K562 (cell line): ENCODE measurements at regions not wholly inside any gene's neighbourhood (a gene's known extent, or its start where the extent isn't known, plus 50 kb on each side); places are given as distances from the start of the nearest gene placed in this dataset.
"Not testable (repeated sequence)": the region's sequence is repeated elsewhere in the genome, so short reads cannot be mapped to it uniquely, and the experiment has no call there.

Experiments used
- ARID2 ChIP-seq: fragments of 450-650 bp; IDR thresholded peaks from 2 replicates; pipeline ENCODE4 v1.6.1; 2017; ENCODE audit warnings: antibody characterized with exemption, mild to moderate bottlenecking
- CC2D1A ChIP-seq: fragments of 450-650 bp; IDR thresholded peaks from 2 replicates; pipeline ENCODE4 v1.6.1; 2017; ENCODE audit warnings: mild to moderate bottlenecking
- DEAF1 ChIP-seq: fragments of 450-650 bp; formaldehyde crosslinking; IDR thresholded peaks from 2 replicates; pipeline ENCODE4 v1.4.0; 2020; ENCODE audit warnings: mild to moderate bottlenecking, moderate library complexity
- MAZ ChIP-seq, 2 experiments: fragments of 450-650 bp in 1 of 2; sonication (generic) in 1 of 2; formaldehyde crosslinking; IDR thresholded peaks in 1 of 2; conservative IDR thresholded peaks in 1 of 2; 2 replicates each; pipeline versions ENCODE4 v1.4.0 to v1.5.0; 2020; ENCODE audit warnings: mild to moderate bottlenecking in 1 of 2, missing genetic modification reagents in 1 of 2
- PBX2 ChIP-seq, 2 experiments: IDR thresholded peaks in 1 of 2; conservative IDR thresholded peaks in 1 of 2; 2 replicates each; pipeline ENCODE4 v1.6.1; 2016; ENCODE audit warnings: low read depth in 2 of 2, mild to moderate bottlenecking in 1 of 2, missing compliant biosample characterization in 1 of 2, missing genetic modification characterization in 1 of 2, moderate library complexity in 1 of 2
- RAD21 ChIP-seq, 2 experiments: fragments of 250-450 bp in 1 of 2; fragments of 450-650 bp in 1 of 2; sonication (Bioruptor Pico) in 1 of 2; formaldehyde crosslinking in 1 of 2; IDR thresholded peaks in 1 of 2; conservative IDR thresholded peaks in 1 of 2; 2 replicates each; pipeline versions ENCODE4 v1.4.0 to v1.8.0; 2020 to 2022; ENCODE audit warnings: mild to moderate bottlenecking in 2 of 2, moderate library complexity in 1 of 2
- REST ChIP-seq, 2 experiments: fragments of 450-650 bp; formaldehyde crosslinking in 1 of 2; IDR thresholded peaks; 2 replicates each; pipeline versions ENCODE4 v1.4.0 to v1.6.1; 2014 to 2020; ENCODE audit warnings: mild to moderate bottlenecking in 2 of 2, borderline replicate concordance in 1 of 2, low read depth in 1 of 2
- SMC3 ChIP-seq: conservative IDR thresholded peaks from 2 replicates; pipeline ENCODE4 v1.6.1; 2011; ENCODE audit warnings: low read depth, low read length, improper control_type of control experiment; ENCODE audit not compliant: insufficient read depth

- TF ChIP-seq REST (IDR thresholded peaks at IDR 0.05; ENCODE audit: borderline replicate concordance) (peak; percentile 88), SMC3 (peak; percentile 83), CC2D1A (peak; percentile 67), MAZ (CRISPR knock-in tag; conservative IDR thresholded peaks at IDR 0.05 in 1 of 2, IDR thresholded peaks at IDR 0.05 in 1 of 2) (peak; percentile 20 to 32; a peak in 2 of 4 replicates), DEAF1 (CRISPR knock-in tag) (peak; percentile 91), ARID2 (peak; percentile 66; the same call in 1 of the 2 replicates), RAD21 (CRISPR knock-in tag; conservative IDR thresholded peaks at IDR 0.05 in 1 of 2, IDR thresholded peaks at IDR 0.05 in 1 of 2) (peak; percentile 97), PBX2 (tag; conservative IDR thresholded peaks at IDR 0.05; ENCODE audit: low read depth) (peak; percentile 54; the same call in 1 of the 2 replicates)
- not testable (repeated sequence) for TF ChIP-seq REST, PBX2 (CRISPR knock-in tag; IDR thresholded peaks at IDR 0.05; ENCODE audit: low read depth)
Observed at GRCh38 chr1:157310805-157311729, 172.9 kb upstream of the ETV3 start (continued).
